VCaP (cell line): ENCODE measurements at regions not wholly inside any gene's neighbourhood (a gene's known extent, or its start where the extent isn't known, plus 50 kb on each side); places are given as distances from the start of the nearest gene placed in this dataset.

Experiments
- H3K27ac ChIP-seq: fragments of 450-650 bp; 2 replicates; pipeline ENCODE4 v1.5.1; 2017
- TF ChIP-seq, protein P1 (sequence below): fragments of 450-650 bp; conservative IDR thresholded peaks from 2 replicates; pipeline ENCODE4 v1.5.1; 2017; ENCODE audit warnings: mild to moderate bottlenecking, moderate library complexity

DNA sequence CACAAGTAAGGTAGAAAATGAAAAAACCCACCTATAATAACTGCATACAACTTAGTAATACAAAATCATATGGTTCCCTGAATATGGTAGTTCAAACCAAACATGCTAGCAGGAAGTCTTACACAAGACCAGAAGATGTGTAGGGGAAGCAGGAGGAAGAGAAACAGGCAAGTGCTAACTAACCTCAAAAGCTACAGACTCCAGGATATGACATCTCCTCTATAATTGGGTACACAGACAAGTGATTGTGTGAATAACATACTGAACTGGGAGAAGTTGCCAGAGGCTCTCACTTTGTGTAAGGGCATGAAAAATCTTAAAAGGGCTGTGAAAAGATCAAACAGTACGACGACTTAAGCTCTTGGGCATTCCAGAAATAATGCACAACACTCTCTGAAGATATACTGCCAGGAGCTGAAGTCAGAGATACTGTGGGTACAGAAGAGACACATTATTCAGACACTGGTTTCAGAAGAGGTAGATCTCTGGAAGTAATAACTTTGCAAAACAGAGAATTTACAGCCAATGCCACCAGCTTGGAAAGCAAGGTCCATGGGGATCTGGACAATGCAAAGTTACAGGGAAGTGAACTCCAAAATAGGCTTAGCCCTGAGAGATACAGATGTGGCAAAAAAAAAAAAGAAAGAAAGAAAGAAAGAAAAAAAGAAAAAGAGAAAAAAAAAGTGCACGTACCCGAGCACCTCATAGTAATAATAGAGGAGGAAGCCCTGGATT lies 767.2 kb downstream of the TNS3 start:
- TF ChIP-seq, protein P1, sequence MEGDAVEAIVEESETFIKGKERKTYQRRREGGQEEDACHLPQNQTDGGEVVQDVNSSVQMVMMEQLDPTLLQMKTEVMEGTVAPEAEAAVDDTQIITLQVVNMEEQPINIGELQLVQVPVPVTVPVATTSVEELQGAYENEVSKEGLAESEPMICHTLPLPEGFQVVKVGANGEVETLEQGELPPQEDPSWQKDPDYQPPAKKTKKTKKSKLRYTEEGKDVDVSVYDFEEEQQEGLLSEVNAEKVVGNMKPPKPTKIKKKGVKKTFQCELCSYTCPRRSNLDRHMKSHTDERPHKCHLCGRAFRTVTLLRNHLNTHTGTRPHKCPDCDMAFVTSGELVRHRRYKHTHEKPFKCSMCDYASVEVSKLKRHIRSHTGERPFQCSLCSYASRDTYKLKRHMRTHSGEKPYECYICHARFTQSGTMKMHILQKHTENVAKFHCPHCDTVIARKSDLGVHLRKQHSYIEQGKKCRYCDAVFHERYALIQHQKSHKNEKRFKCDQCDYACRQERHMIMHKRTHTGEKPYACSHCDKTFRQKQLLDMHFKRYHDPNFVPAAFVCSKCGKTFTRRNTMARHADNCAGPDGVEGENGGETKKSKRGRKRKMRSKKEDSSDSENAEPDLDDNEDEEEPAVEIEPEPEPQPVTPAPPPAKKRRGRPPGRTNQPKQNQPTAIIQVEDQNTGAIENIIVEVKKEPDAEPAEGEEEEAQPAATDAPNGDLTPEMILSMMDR = no peak
- H3K27ac ChIP-seq = no peak overlapping the region

DNA sequence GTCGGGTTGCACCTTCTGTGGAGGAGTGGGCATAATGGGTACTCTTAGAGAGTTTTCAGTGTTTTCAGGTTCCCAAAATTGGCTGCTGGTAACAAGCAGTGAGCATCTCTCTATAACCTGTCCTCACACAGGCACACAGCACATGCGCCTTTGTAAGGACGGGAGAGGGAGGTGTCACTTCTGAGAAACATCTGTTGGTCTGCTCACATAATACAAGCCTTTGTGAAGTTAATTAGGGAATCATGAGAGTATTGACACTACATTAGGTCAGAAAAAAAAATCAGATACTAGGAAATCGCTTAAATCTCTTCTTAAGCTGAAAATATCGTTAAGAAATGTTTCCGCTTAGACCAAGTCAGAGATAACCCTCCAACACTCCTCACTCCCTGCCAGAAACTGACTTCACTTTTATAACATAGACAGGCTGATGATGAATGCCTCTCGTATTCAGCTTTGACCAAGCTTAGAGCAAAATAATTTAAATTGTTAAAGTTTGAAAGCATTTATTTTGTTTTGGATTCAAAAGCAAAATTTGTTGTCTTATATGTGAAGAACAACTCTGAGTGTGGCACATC lies 769.7 kb downstream of the TNS3 start:
- no peak overlapping the region for H3K27ac ChIP-seq
- TF ChIP-seq, protein P1 = no peak

DNA sequence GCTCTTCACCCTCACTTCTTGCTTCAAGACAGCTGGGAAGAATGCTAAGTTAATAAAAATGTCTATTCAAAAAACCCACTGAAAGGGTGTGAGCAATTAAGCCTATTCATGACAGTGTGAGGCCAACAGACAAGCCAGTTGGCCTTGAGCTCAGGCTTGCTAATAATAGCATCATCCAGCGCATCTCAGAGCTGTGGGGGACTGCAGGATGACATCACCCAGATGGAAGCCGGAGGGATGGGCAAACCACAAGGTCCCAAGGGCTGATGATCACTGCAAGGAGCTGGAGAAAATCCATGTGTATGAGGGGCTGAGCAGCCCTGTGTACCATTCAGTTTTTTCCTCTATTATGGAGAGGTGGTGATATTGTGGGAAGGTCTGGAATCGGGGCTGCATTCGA lies 770.4 kb downstream of the TNS3 start:
- TF ChIP-seq, protein P1 = no peak
- H3K27ac ChIP-seq = no peak overlapping the region

DNA sequence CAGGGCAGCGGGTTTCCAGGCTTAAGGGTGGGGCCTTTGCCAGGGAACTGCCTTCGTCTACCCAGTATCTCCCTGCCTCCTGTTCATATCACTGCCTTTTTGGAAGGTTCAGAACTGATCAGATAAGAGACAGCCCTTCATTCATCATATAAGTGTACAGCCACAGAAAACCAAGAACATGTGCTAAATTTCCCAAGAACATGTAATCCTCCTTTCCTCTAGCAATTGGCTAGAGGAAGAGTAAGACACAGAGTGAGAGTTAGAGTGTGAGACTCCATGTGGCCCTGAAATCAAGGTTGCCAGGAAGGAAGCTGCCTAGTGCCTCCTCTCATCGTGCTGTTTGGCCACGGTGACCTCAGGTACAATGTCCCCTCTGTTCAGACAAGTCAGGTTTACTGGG lies 770.9 kb downstream of the TNS3 start:
- TF ChIP-seq, protein P1 = no peak
- no peak overlapping the region for H3K27ac ChIP-seq

DNA sequence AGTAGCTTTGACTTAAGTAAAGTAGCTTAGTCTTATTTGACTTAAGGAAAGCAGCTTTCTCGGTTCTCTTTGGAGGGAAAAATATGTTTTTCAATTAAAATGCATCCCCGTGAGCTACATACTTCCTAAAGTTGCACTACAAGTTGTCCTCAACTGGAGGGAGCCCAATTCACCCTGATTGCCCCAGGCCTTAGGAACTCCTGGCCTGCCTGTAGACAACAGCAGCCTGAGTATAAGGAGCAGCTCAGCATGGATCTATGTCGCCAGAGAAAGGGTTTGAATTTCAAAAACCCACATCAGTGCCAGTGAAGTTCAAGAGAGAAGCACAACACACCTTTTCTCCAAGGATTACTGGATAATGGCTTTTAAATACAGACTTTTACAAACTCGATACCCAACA lies 772.0 kb downstream of the TNS3 start:
- H3K27ac ChIP-seq = no peak overlapping the region; the same call in 1 of the 2 replicates
- TF ChIP-seq, protein P1 = no peak

DNA sequence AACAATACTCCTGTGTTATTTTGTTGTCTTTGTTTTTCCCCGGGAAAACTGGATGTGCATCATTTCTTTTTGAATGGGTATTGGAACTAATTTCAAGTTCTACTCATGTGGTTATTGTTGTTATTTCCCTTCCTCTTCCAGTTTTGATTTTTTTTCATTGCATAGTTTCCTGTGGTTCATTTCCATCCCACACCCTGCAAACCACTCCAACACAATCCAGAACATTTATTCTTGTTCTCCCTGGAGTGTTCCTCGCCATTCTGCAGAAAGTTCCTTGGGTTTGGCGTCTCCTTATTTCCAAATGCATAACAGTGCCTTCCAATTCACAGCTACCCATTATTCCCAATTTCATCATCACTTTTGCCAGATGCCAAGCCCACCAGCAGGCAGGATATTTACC lies 775.1 kb downstream of the TNS3 start:
- TF ChIP-seq, protein P1 = no peak
- peak overlapping the region; percentile 86 for H3K27ac ChIP-seq

DNA sequence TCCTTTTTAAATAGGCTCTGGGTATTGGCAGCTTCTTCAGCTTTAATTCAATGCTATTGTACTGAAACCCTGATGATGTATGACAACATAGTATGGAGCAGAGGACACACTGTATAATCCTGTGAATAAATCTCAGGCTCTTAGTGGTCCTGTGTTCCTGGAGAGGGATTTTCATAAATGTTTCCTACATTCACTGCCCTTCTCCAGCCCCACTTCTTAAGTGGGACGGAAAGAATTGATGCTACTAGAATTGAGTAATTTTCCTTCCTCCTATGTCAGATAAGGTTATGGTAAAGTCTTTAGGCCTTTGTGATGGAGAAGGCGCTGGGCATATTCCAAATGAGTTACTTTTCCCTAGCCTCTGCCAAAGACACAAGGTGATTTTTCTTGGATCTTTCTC lies 779.4 kb downstream of the TNS3 start:
- TF ChIP-seq, protein P1 = no peak

More for the DNA sequence above, 779.4 kb downstream of the TNS3 start:
- no peak overlapping the region for H3K27ac ChIP-seq
